ENCODE measurements at regions not wholly inside any gene's neighbourhood (a gene's known extent, or its start where the extent isn't known, plus 50 kb on each side); places are given as distances from the start of the nearest gene placed in this dataset.

GRCh38 chr5:2272755-2273154, 390.0 kb upstream of the IRX4 start:
- TF ChIP-seq CTCF (IDR thresholded peaks at IDR 0.05; ENCODE audit: borderline replicate concordance): no peak
- Histone ChIP-seq H3K27me3 (ENCODE audit: low read depth) (peaks cover 77% of the 10 kb centered on the region), H3K27ac (replicated peaks) (no peak overlapping the region), H3K4me1 (no peaks in the 10 kb centered on the region), H3K36me3 (no peaks in the 10 kb centered on the region), H3K9me3 (replicated peaks) (no peaks in the 10 kb centered on the region), H3K4me3 (no peak overlapping the region)
- DNase-seq: no peak
- intact Hi-C loops (cut with micrococcal nuclease): no loop called here

- no peaks in the 10 kb centered on the region for H3K4me1 ChIP-seq
- no peak for DNase-seq
- no peak overlapping the region for H3K4me3 ChIP-seq
- H3K27me3 ChIP-seq (ENCODE audit: low read depth): peaks cover 73% of the 10 kb centered on the region
- no peaks in the 10 kb centered on the region for H3K36me3 ChIP-seq
- intact Hi-C loops (cut with micrococcal nuclease): no loop called here
- no peaks in the 10 kb centered on the region for H3K9me3 ChIP-seq (replicated peaks)
- no peak overlapping the region for H3K27ac ChIP-seq (replicated peaks)
- TF ChIP-seq CTCF (IDR thresholded peaks at IDR 0.05; ENCODE audit: borderline replicate concordance): no peak
These were observed 389.3 kb upstream of the IRX4 start for GRCh38 chr5:2272039-2272438.

- TF ChIP-seq CTCF (IDR thresholded peaks at IDR 0.05; ENCODE audit: borderline replicate concordance): no peak
- H3K27ac ChIP-seq (replicated peaks): no peak overlapping the region
- no peak for DNase-seq
- H3K27me3 ChIP-seq (ENCODE audit: low read depth): peaks cover 71% of the 10 kb centered on the region
- intact Hi-C loops (cut with micrococcal nuclease): no loop called here
- no peak overlapping the region for H3K4me3 ChIP-seq
- H3K9me3 ChIP-seq (replicated peaks): no peaks in the 10 kb centered on the region
- H3K4me1 ChIP-seq: no peaks in the 10 kb centered on the region
- H3K36me3 ChIP-seq: no peaks in the 10 kb centered on the region
These were observed 388.6 kb upstream of the IRX4 start for GRCh38 chr5:2271316-2271715.

GRCh38 chr5:2270467-2270866, 387.7 kb upstream of the IRX4 start:
- Histone ChIP-seq H3K27me3 (ENCODE audit: low read depth) (peaks cover 73% of the 10 kb centered on the region), H3K4me1 (no peaks in the 10 kb centered on the region), H3K27ac (replicated peaks) (no peak overlapping the region), H3K36me3 (no peaks in the 10 kb centered on the region), H3K9me3 (replicated peaks) (no peaks in the 10 kb centered on the region), H3K4me3 (no peak overlapping the region)
- no peak for DNase-seq
- no peak for TF ChIP-seq CTCF (IDR thresholded peaks at IDR 0.05; ENCODE audit: borderline replicate concordance)
- intact Hi-C loops (cut with micrococcal nuclease): no loop called here

- no peak for DNase-seq
- H3K27ac ChIP-seq (replicated peaks): no peak overlapping the region
- H3K4me3 ChIP-seq: no peak overlapping the region
- intact Hi-C loops (cut with micrococcal nuclease): no loop called here
- TF ChIP-seq CTCF (IDR thresholded peaks at IDR 0.05; ENCODE audit: borderline replicate concordance): no peak
- H3K27me3 ChIP-seq (ENCODE audit: low read depth): peaks cover 67% of the 10 kb centered on the region
- H3K4me1 ChIP-seq: no peaks in the 10 kb centered on the region
- H3K9me3 ChIP-seq (replicated peaks): no peaks in the 10 kb centered on the region
- H3K36me3 ChIP-seq: no peaks in the 10 kb centered on the region
These were observed 386.9 kb upstream of the IRX4 start for GRCh38 chr5:2269656-2270055.

- intact Hi-C loops (cut with micrococcal nuclease): no loop called here
- DNase-seq: no peak
These were observed 385.3 kb upstream of the IRX4 start for GRCh38 chr5:2267991-2268390.

More at GRCh38 chr5:2267991-2268390, 385.3 kb upstream of the IRX4 start:
- Histone ChIP-seq H3K36me3 (no peaks in the 10 kb centered on the region), H3K4me1 (no peaks in the 10 kb centered on the region), H3K9me3 (replicated peaks) (no peaks in the 10 kb centered on the region), H3K27me3 (ENCODE audit: low read depth) (peaks cover 67% of the 10 kb centered on the region), H3K27ac (replicated peaks) (no peak overlapping the region), H3K4me3 (no peak overlapping the region)
- no peak for TF ChIP-seq CTCF (IDR thresholded peaks at IDR 0.05; ENCODE audit: borderline replicate concordance)

All from left ventricle myocardium inferior (tissue), 1 donor.